Epidermal melanocyte (primary cell): ENCODE measurements at regions not wholly inside any gene's neighbourhood (a gene's known extent, or its start where the extent isn't known, plus 50 kb on each side); places are given as distances from the start of the nearest gene placed in this dataset.
"Not testable (repeated sequence)": the region's sequence is repeated elsewhere in the genome, so short reads cannot be mapped to it uniquely, and the experiment has no call there.

Experiments
- DNase-seq: peaks from one replicate; pipeline ENCODE4 v3.0.0; 2011; ENCODE audit warnings: low spot score; ENCODE audit not compliant: insufficient read length

- DNase-seq, result not testable (repeated sequence)
These were observed 94.6 kb upstream of the ABCA1 start for GRCh38 chr9:105022545-105022944.

- no peak for DNase-seq
These were observed 95.8 kb upstream of the ABCA1 start for GRCh38 chr9:105023788-105024187.

GRCh38 chr9:105024529-105024928, 96.6 kb upstream of the ABCA1 start:
- DNase-seq, result no peak

- no peak for DNase-seq
These were observed 98.5 kb upstream of the ABCA1 start for GRCh38 chr9:105026451-105026850.

GRCh38 chr9:105027084-105027483, 99.1 kb upstream of the ABCA1 start:
- no peak for DNase-seq

GRCh38 chr9:105030285-105030684, 102.3 kb upstream of the ABCA1 start:
- DNase-seq, result no peak

- no peak for DNase-seq
These were observed 109.2 kb upstream of the ABCA1 start for GRCh38 chr9:105037139-105037538.

GRCh38 chr9:105038051-105038450, 110.1 kb upstream of the ABCA1 start:
- DNase-seq, result no peak

GRCh38 chr9:105039175-105039799, 111.3 kb upstream of the ABCA1 start:
- no peak for DNase-seq

GRCh38 chr9:105043370-105043936, 115.5 kb upstream of the ABCA1 start:
- no peak for DNase-seq

GRCh38 chr9:105044518-105044917, 116.6 kb upstream of the ABCA1 start:
- DNase-seq, result no peak

- DNase-seq, result no peak
These were observed 119.2 kb upstream of the ABCA1 start for GRCh38 chr9:105046907-105047741.

- no peak for DNase-seq
These were observed 119.7 kb upstream of the ABCA1 start for GRCh38 chr9:105047742-105048041.

GRCh38 chr9:105048331-105048730, 120.4 kb upstream of the ABCA1 start:
- no peak for DNase-seq

GRCh38 chr9:105050296-105050695, 122.3 kb upstream of the ABCA1 start:
- DNase-seq, result no peak

- DNase-seq, result no peak
These were observed 123.9 kb upstream of the ABCA1 start for GRCh38 chr9:105051897-105052296.

- DNase-seq, result no peak
These were observed 124.4 kb upstream of the ABCA1 start for GRCh38 chr9:105052346-105052745.

- DNase-seq, result no peak
These were observed 125.3 kb upstream of the ABCA1 start for GRCh38 chr9:105053209-105053652.

GRCh38 chr9:105054491-105054890, 126.5 kb upstream of the ABCA1 start:
- DNase-seq, result no peak

- no peak for DNase-seq
These were observed 128.0 kb upstream of the ABCA1 start for GRCh38 chr9:105055917-105056316.

- DNase-seq, result no peak
These were observed 129.6 kb upstream of the ABCA1 start for GRCh38 chr9:105057551-105057950.

GRCh38 chr9:105059252-105059651, 131.3 kb upstream of the ABCA1 start:
- DNase-seq, result no peak
